Left ventricle myocardium superior (tissue), 1 donor: ENCODE measurements at regions not wholly inside any gene's neighbourhood (a gene's known extent, or its start where the extent isn't known, plus 50 kb on each side); places are given as distances from the start of the nearest gene placed in this dataset.
"Not testable (repeated sequence)": the region's sequence is repeated elsewhere in the genome, so short reads cannot be mapped to it uniquely, and the experiment has no call there.

Experiments used
- ATAC-seq: fragments of 200-7000 bp; cut with Tn5 transposase; one replicate; pipeline ENCODE4 v1.9.1; 2020; ENCODE audit warnings: mild to moderate bottlenecking, moderate library complexity
- DNase-seq: peaks from one replicate; pipeline ENCODE4 v3.0.0-alpha.2; 2020
- intact Hi-C: fragments of 100-400 bp; cut with micrococcal nuclease; formaldehyde crosslinking; loops from one replicate; pipeline ENCODE4 v1.11.0; 2022
- donor health status: DM: no; HTN: yes; CAD: no; lungs with severe emphysema.

GRCh38 chr16:59126486-59126885, 392.4 kb upstream of the GOT2 start:
- DNase-seq (no peak), ATAC-seq (no peak)
- intact Hi-C loops = no loop called here

- ATAC-seq = no peak
- intact Hi-C loops = no loop called here
- DNase-seq = no peak
These were observed 389.9 kb upstream of the GOT2 start for GRCh38 chr16:59124056-59124455.

GRCh38 chr16:59123479-59123878, 389.4 kb upstream of the GOT2 start:
- intact Hi-C loops = no loop called here
- DNase-seq (no peak), ATAC-seq (no peak)

GRCh38 chr16:59122262-59122537, 388.1 kb upstream of the GOT2 start:
- intact Hi-C loops = no loop called here
- ATAC-seq (no peak), DNase-seq (no peak)

- intact Hi-C loops = no loop called here
- ATAC-seq = no peak
- no peak for DNase-seq
These were observed 387.5 kb upstream of the GOT2 start for GRCh38 chr16:59121411-59122261.

- no peak for ATAC-seq
- intact Hi-C loops = no loop called here
- no peak for DNase-seq
These were observed 382.6 kb upstream of the GOT2 start for GRCh38 chr16:59116744-59117143.

GRCh38 chr16:59114790-59115189, 380.7 kb upstream of the GOT2 start:
- intact Hi-C loops = no loop called here
- no peak for ATAC-seq

GRCh38 chr16:59113004-59113670, 379.0 kb upstream of the GOT2 start:
- DNase-seq (no peak), ATAC-seq (no peak)
- intact Hi-C loops = no loop called here

More at GRCh38 chr16:59114790-59115189, 380.7 kb upstream of the GOT2 start:
- DNase-seq = no peak

- intact Hi-C loops = no loop called here
- no peak for DNase-seq
- ATAC-seq = no peak
These were observed 377.2 kb upstream of the GOT2 start for GRCh38 chr16:59111280-59111679.

- intact Hi-C loops = no loop called here
- DNase-seq (no peak), ATAC-seq (no peak)
These were observed 374.3 kb upstream of the GOT2 start for GRCh38 chr16:59108374-59108773.

GRCh38 chr16:59096682-59097081, 362.6 kb upstream of the GOT2 start:
- intact Hi-C loops, DNase-seq, ATAC-seq: not testable (repeated sequence)

- intact Hi-C loops = no loop called here
- ATAC-seq = no peak
- no peak for DNase-seq
These were observed 356.4 kb upstream of the GOT2 start for GRCh38 chr16:59090541-59090940.

- intact Hi-C loops = no loop called here
- DNase-seq (no peak), ATAC-seq (no peak)
These were observed 354.3 kb upstream of the GOT2 start for GRCh38 chr16:59088431-59088830.

GRCh38 chr16:59087641-59088040, 353.5 kb upstream of the GOT2 start:
- DNase-seq = no peak
- intact Hi-C loops = no loop called here
- ATAC-seq = no peak

- ATAC-seq = peak; percentile 29
- intact Hi-C loops = no loop called here
- no peak for DNase-seq
These were observed 333.1 kb upstream of the GOT2 start for GRCh38 chr16:59067205-59067604.

GRCh38 chr16:59060207-59060606, 326.1 kb upstream of the GOT2 start:
- DNase-seq (no peak), ATAC-seq (no peak)
- intact Hi-C loops = no loop called here

- DNase-seq = no peak
- intact Hi-C loops = no loop called here
- ATAC-seq = no peak
These were observed 324.1 kb upstream of the GOT2 start for GRCh38 chr16:59058250-59058649.

- DNase-seq (no peak), ATAC-seq (no peak)
- intact Hi-C loops = no loop called here
These were observed 319.8 kb upstream of the GOT2 start for GRCh38 chr16:59053911-59054310.

GRCh38 chr16:59052231-59052630, 318.1 kb upstream of the GOT2 start:
- intact Hi-C loops = no loop called here
- DNase-seq (no peak), ATAC-seq (no peak)

GRCh38 chr16:59048876-59049275, 314.8 kb upstream of the GOT2 start:
- ATAC-seq (no peak), DNase-seq (no peak)
- intact Hi-C loops = loop anchor here (5.0 kb wide), 1 partner anchor 553 kb away; no protein-coding TSS in a partner anchor

- intact Hi-C loops = loop anchor here (5.0 kb wide), 1 partner anchor 555 kb away; no protein-coding TSS in a partner anchor
- DNase-seq = no peak
- ATAC-seq = no peak
These were observed 313.0 kb upstream of the GOT2 start for GRCh38 chr16:59047114-59047513.
